SH-SY5Y (cell line): ENCODE measurements at regions not wholly inside any gene's neighbourhood (a gene's known extent, or its start where the extent isn't known, plus 50 kb on each side); places are given as distances from the start of the nearest gene placed in this dataset.

Experiments used
- GATA2 ChIP-seq: IDR thresholded peaks from 2 replicates; pipeline ENCODE4 v1.6.1; 2011; ENCODE audit warnings: mild to moderate bottlenecking, low read depth, low read length
- GATA3 ChIP-seq: IDR thresholded peaks from 2 replicates; pipeline ENCODE4 v1.6.1; 2011; ENCODE audit warnings: low read depth, mild to moderate bottlenecking, low read length, moderate library complexity

DNA sequence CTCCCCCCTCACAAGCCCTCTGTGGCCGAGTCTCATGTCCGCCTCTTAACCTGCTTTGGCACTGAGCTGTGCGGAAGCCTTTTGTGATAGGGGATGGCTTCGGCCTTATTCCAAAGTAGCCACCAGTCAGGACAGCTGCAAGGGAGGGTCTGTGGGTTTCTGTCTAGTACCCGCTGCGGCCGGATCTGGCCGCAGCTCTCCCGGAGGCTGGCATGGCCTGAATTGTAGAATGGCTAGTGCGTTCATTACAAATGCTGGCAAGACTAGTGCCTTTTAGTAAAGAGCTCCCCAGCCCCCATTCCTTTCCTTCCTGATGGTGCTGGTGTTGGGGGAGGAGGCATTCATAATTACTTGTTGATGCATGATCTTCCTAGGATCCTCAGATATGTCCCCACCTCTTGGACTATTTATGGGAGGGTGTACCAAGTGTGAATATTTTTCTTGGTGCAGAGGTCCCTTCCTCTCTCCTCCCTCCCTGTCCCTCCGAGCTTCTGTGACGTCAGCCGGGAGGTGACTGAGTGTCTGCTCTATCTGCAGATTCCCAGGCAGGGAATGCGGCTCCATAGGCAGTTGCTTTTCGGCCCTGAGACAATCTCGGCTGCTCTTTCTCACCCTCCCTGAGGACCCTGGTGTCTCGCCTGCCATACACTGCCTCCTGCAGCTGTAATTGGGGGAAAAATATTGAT is 108.7 kb upstream of the E2F8 start:
- TF ChIP-seq GATA2, result no peak
- no peak for TF ChIP-seq GATA3
